ENCODE measurements at regions not wholly inside any gene's neighbourhood (a gene's known extent, or its start where the extent isn't known, plus 50 kb on each side); places are given as distances from the start of the nearest gene placed in this dataset.

GRCh38 chr10:130814610-130815009 lies 496.9 kb downstream of the TCERG1L start:
- TF ChIP-seq CTCF (IDR thresholded peaks at IDR 0.05) (no peak), POLR2A (IDR thresholded peaks at IDR 0.05) (no peak)
